Osteocyte (in vitro differentiated cells): ENCODE measurements at regions not wholly inside any gene's neighbourhood (a gene's known extent, or its start where the extent isn't known, plus 50 kb on each side); places are given as distances from the start of the nearest gene placed in this dataset.

Source experiments
- DNase-seq: peaks from one replicate; pipeline ENCODE4 v3.0.0; 2021; ENCODE audit warnings: mixed read lengths; ENCODE audit not compliant: unreplicated experiment; ENCODE audit errors: extremely low spot score
- H3K27ac Mint-ChIP-seq: one replicate; pipeline ENCODE4 v1.8.0; 2021; ENCODE audit warnings: mild to moderate bottlenecking, mixed read lengths; ENCODE audit not compliant: unreplicated experiment
- H3K27me3 Mint-ChIP-seq: one replicate; pipeline ENCODE4 v1.8.0; 2021; ENCODE audit warnings: mixed read lengths; ENCODE audit not compliant: unreplicated experiment
- H3K36me3 Mint-ChIP-seq: one replicate; pipeline ENCODE4 v1.8.0; 2021; ENCODE audit warnings: mixed read lengths; ENCODE audit not compliant: unreplicated experiment
- H3K4me1 Mint-ChIP-seq: one replicate; pipeline ENCODE4 v1.8.0; 2021; ENCODE audit warnings: mixed read lengths; ENCODE audit not compliant: unreplicated experiment
- H3K4me3 Mint-ChIP-seq: one replicate; pipeline ENCODE4 v1.8.0; 2021; ENCODE audit warnings: mild to moderate bottlenecking, moderate library complexity, mixed read lengths; ENCODE audit not compliant: unreplicated experiment
- H3K9me3 Mint-ChIP-seq: one replicate; pipeline ENCODE4 v1.8.0; 2021; ENCODE audit warnings: mixed read lengths; ENCODE audit not compliant: unreplicated experiment
- CTCF ChIP-seq: fragments of 200-600 bp; sonication (generic); IDR thresholded peaks from 2 replicates; pipeline ENCODE4 v1.5.0; 2021; ENCODE audit warnings: antibody characterized with exemption, mild to moderate bottlenecking, moderate library complexity

GRCh38 chr1:50268049-50268448 is 155.2 kb downstream of the DMRTA2 start:
- no peaks in the 10 kb centered on the region for H3K9me3 Mint-ChIP-seq
- H3K36me3 Mint-ChIP-seq, result no peaks in the 10 kb centered on the region
- H3K4me1 Mint-ChIP-seq, result no peaks in the 10 kb centered on the region
- H3K27me3 Mint-ChIP-seq, result no peaks in the 10 kb centered on the region
- no peak for TF ChIP-seq CTCF
- DNase-seq, result no peak
- H3K4me3 Mint-ChIP-seq, result no peak overlapping the region
- no peak overlapping the region for H3K27ac Mint-ChIP-seq

- TF ChIP-seq CTCF, result no peak
- Mint-ChIP-seq H3K27me3 (no peaks in the 10 kb centered on the region), H3K27ac (no peak overlapping the region), H3K36me3 (no peaks in the 10 kb centered on the region), H3K9me3 (no peaks in the 10 kb centered on the region), H3K4me3 (no peak overlapping the region), H3K4me1 (no peaks in the 10 kb centered on the region)
- no peak for DNase-seq
Measured at GRCh38 chr1:50266509-50266908, 156.7 kb downstream of the DMRTA2 start.

- Mint-ChIP-seq H3K27me3 (no peaks in the 10 kb centered on the region), H3K27ac (no peak overlapping the region), H3K36me3 (no peaks in the 10 kb centered on the region), H3K9me3 (no peaks in the 10 kb centered on the region), H3K4me3 (no peak overlapping the region), H3K4me1 (no peaks in the 10 kb centered on the region)
- DNase-seq, result no peak
- TF ChIP-seq CTCF, result no peak
Measured at GRCh38 chr1:50265790-50266314, 157.1 kb downstream of the ELAVL4 start.

GRCh38 chr1:50264590-50264989 is 155.9 kb downstream of the ELAVL4 start:
- H3K27ac Mint-ChIP-seq, result no peak overlapping the region
- no peak for TF ChIP-seq CTCF
- no peak overlapping the region for H3K4me3 Mint-ChIP-seq
- no peaks in the 10 kb centered on the region for H3K4me1 Mint-ChIP-seq
- no peaks in the 10 kb centered on the region for H3K36me3 Mint-ChIP-seq
- DNase-seq, result no peak
- no peaks in the 10 kb centered on the region for H3K9me3 Mint-ChIP-seq
- H3K27me3 Mint-ChIP-seq, result no peaks in the 10 kb centered on the region

- no peak overlapping the region for H3K4me3 Mint-ChIP-seq
- H3K4me1 Mint-ChIP-seq, result no peaks in the 10 kb centered on the region
- no peaks in the 10 kb centered on the region for H3K36me3 Mint-ChIP-seq
- H3K27ac Mint-ChIP-seq, result no peak overlapping the region
- H3K27me3 Mint-ChIP-seq, result no peaks in the 10 kb centered on the region
- TF ChIP-seq CTCF, result no peak
- DNase-seq, result no peak
- H3K9me3 Mint-ChIP-seq, result no peaks in the 10 kb centered on the region
Measured at GRCh38 chr1:50262436-50262835, 153.7 kb downstream of the ELAVL4 start.
